Breast epithelium (tissue), 4 donors: ENCODE measurements at regions not wholly inside any gene's neighbourhood (a gene's known extent, or its start where the extent isn't known, plus 50 kb on each side); places are given as distances from the start of the nearest gene placed in this dataset.

Experiments used
- DNase-seq, 2 donors: peaks; one replicate each; pipeline ENCODE4 v3.0.0-alpha.2; 2019; ENCODE audit warnings: low spot score in 2 of 2
- H3K27ac ChIP-seq, 2 donors: fragments of 200-600 bp; sonication (generic) in 1 of 2; one replicate each; pipeline ENCODE4 v1.5.1; 2016 to 2019; ENCODE audit warnings: mild to moderate bottlenecking in 1 of 2
- H3K27me3 ChIP-seq, 2 donors: fragments of 200-600 bp; sonication (generic) in 1 of 2; one replicate each; pipeline versions ENCODE4 v1.5.1 to v1.6.0; 2017 to 2019; ENCODE audit warnings: control low read depth in 1 of 2, mild to moderate bottlenecking in 1 of 2
- H3K36me3 ChIP-seq: fragments of 200-600 bp; one replicate; pipeline ENCODE4 v1.5.1; 2019
- H3K4me1 ChIP-seq, 2 donors: fragments of 200-600 bp; sonication (generic); one replicate each; pipeline ENCODE4 v1.5.1; 2016 to 2019; ENCODE audit warnings: control low read depth in 1 of 2
- H3K4me3 ChIP-seq, 3 donors: fragments of 200-600 bp; sonication (generic); 1 replicate in 2 of 3; 2 replicates in 1 of 3; pipeline ENCODE4 v1.5.1; 2016 to 2019; ENCODE audit warnings: mild to moderate bottlenecking in 3 of 3, moderate library complexity in 2 of 3
- H3K9me3 ChIP-seq, 2 donors: fragments of 200-600 bp; sonication (generic) in 1 of 2; one replicate each; pipeline ENCODE4 v1.5.1; 2016 to 2019; ENCODE audit warnings: control low read depth in 1 of 2
- CTCF ChIP-seq, 3 donors: fragments of 450-650 bp; IDR thresholded peaks; one replicate each; pipeline ENCODE4 v1.5.1; 2016 to 2017; ENCODE audit warnings: antibody characterized with exemption in 3 of 3, mild to moderate bottlenecking in 3 of 3, moderate library complexity in 3 of 3
- POLR2A ChIP-seq: fragments of 450-650 bp; IDR thresholded peaks from one replicate; pipeline ENCODE4 v1.6.1; 2016; ENCODE audit warnings: antibody characterized with exemption, mild to moderate bottlenecking, moderate library complexity
- POLR2AphosphoS5 ChIP-seq, 3 donors: sonication (generic); formaldehyde crosslinking; IDR thresholded peaks; one replicate each; pipeline ENCODE4 v1.6.1; 2017; ENCODE audit warnings: antibody characterized with exemption in 3 of 3
- intact Hi-C: fragments of 100-400 bp; cut with DNase I; formaldehyde crosslinking; loops from one replicate; pipeline ENCODE4 v1.15.1; 2023; ENCODE audit warnings: low total_unique reads

- Histone ChIP-seq H3K4me3 (no peak overlapping the region), H3K27ac (no peak overlapping the region), H3K27me3 (no peaks in the 10 kb centered on the region), H3K9me3 (peaks cover 58 to 75% of the 10 kb centered on the region in 2 donors), H3K4me1 (no peaks in the 10 kb centered on the region), H3K36me3 (no peaks in the 10 kb centered on the region)
- no peak for TF ChIP-seq POLR2AphosphoS5 (IDR thresholded peaks at IDR 0.05)
- no peak for TF ChIP-seq POLR2A
- no peak for TF ChIP-seq CTCF (IDR thresholded peaks at IDR 0.05)
- intact Hi-C loops = no loop called here
- no peak for DNase-seq
Observed at GRCh38 chr20:29299811-29300578, 1957.5 kb upstream of the DEFB115 start.

- Histone ChIP-seq H3K27ac (no peak overlapping the region), H3K27me3 (no peaks in the 10 kb centered on the region), H3K36me3 (no peaks in the 10 kb centered on the region), H3K9me3 (peaks cover 61 to 71% of the 10 kb centered on the region in 2 donors), H3K4me1 (no peaks in the 10 kb centered on the region), H3K4me3 (no peak overlapping the region)
- TF ChIP-seq POLR2A = no peak
- TF ChIP-seq POLR2AphosphoS5 (IDR thresholded peaks at IDR 0.05) = no peak
- no peak for TF ChIP-seq CTCF (IDR thresholded peaks at IDR 0.05)
- intact Hi-C loops = no loop called here
- DNase-seq = no peak
Observed at GRCh38 chr20:29300579-29301551, 1956.6 kb upstream of the DEFB115 start.

- TF ChIP-seq POLR2A = no peak
- no peak for TF ChIP-seq POLR2AphosphoS5 (IDR thresholded peaks at IDR 0.05)
- no peak for TF ChIP-seq CTCF (IDR thresholded peaks at IDR 0.05)
- no peak for DNase-seq
- Histone ChIP-seq H3K27me3 (no peaks in the 10 kb centered on the region), H3K4me3 (no peak overlapping the region), H3K27ac (no peak overlapping the region), H3K9me3 (peaks cover 55 to 70% of the 10 kb centered on the region in 2 donors), H3K36me3 (no peaks in the 10 kb centered on the region), H3K4me1 (no peaks in the 10 kb centered on the region)
- intact Hi-C loops = no loop called here
Observed at GRCh38 chr20:29301624-29302259, 1955.7 kb upstream of the DEFB115 start.

- no peaks in the 10 kb centered on the region for H3K36me3 ChIP-seq
- TF ChIP-seq POLR2A (no peak), CTCF (IDR thresholded peaks at IDR 0.05) (no peak), POLR2AphosphoS5 (IDR thresholded peaks at IDR 0.05) (no peak)
- intact Hi-C loops = no loop called here
- peaks cover 43 to 58% of the 10 kb centered on the region in 2 donors for H3K9me3 ChIP-seq
- no peaks in the 10 kb centered on the region for H3K27me3 ChIP-seq
- DNase-seq = no peak
- H3K4me3 ChIP-seq = no peak overlapping the region
- no peaks in the 10 kb centered on the region for H3K4me1 ChIP-seq
- H3K27ac ChIP-seq = no peak overlapping the region
Observed at GRCh38 chr20:29302979-29303644, 1954.4 kb upstream of the DEFB115 start.
